ENCODE measurements at regions not wholly inside any gene's neighbourhood (a gene's known extent, or its start where the extent isn't known, plus 50 kb on each side); places are given as distances from the start of the nearest gene placed in this dataset.
"Not testable (repeated sequence)": the region's sequence is repeated elsewhere in the genome, so short reads cannot be mapped to it uniquely, and the experiment has no call there.

GRCh38 chr14:65174783-65175182 lies 72.5 kb upstream of the MAX start:
- Mint-ChIP-seq H3K4me1 (ENCODE audit: low read depth) (peaks cover 18% of the 10 kb centered on the region), H3K36me3 (ENCODE audit: insufficient read depth) (no peaks in the 10 kb centered on the region), H3K4me3 (no peak overlapping the region), H3K27me3 (ENCODE audit: low read depth) (peaks cover 3% of the 10 kb centered on the region), H3K9me3 (no peaks in the 10 kb centered on the region)
- DNase-seq, result no peak
- no peak for ATAC-seq

GRCh38 chr14:65177551-65177950 lies 75.2 kb upstream of the MAX start:
- Mint-ChIP-seq H3K4me3 (no peak overlapping the region), H3K4me1 (ENCODE audit: low read depth) (peaks cover 18% of the 10 kb centered on the region), H3K27me3 (ENCODE audit: low read depth) (no peaks in the 10 kb centered on the region), H3K36me3 (ENCODE audit: insufficient read depth) (no peaks in the 10 kb centered on the region), H3K9me3 (peaks cover 13% of the 10 kb centered on the region)
- DNase-seq (no peak), ATAC-seq (no peak)

- H3K36me3 Mint-ChIP-seq (ENCODE audit: insufficient read depth); DNase-seq; ATAC-seq; H3K27me3 Mint-ChIP-seq (ENCODE audit: low read depth); H3K4me3 Mint-ChIP-seq: not testable (repeated sequence)
- Mint-ChIP-seq H3K9me3 (peaks cover 18% of the 10 kb centered on the region), H3K4me1 (ENCODE audit: low read depth) (peaks cover 18% of the 10 kb centered on the region)
Observed at GRCh38 chr14:65179231-65179630, 76.9 kb upstream of the MAX start.

- no peaks in the 10 kb centered on the region for H3K27me3 Mint-ChIP-seq (ENCODE audit: low read depth)
- ATAC-seq, result peak; percentile 78 to 84
- H3K4me3 Mint-ChIP-seq, result peak overlapping the region; percentile 8
- H3K9me3 Mint-ChIP-seq, result peaks cover 18% of the 10 kb centered on the region
- peaks cover 18% of the 10 kb centered on the region for H3K4me1 Mint-ChIP-seq (ENCODE audit: low read depth)
- no peaks in the 10 kb centered on the region for H3K36me3 Mint-ChIP-seq (ENCODE audit: insufficient read depth)
- DNase-seq, result peak; percentile 10
Observed at GRCh38 chr14:65179918-65180724, 77.8 kb upstream of the MAX start.

GRCh38 chr14:65180725-65181025 lies 78.4 kb upstream of the MAX start:
- no peak for ATAC-seq
- Mint-ChIP-seq H3K4me1 (ENCODE audit: low read depth) (peaks cover 18% of the 10 kb centered on the region), H3K27me3 (ENCODE audit: low read depth) (no peaks in the 10 kb centered on the region), H3K36me3 (ENCODE audit: insufficient read depth) (no peaks in the 10 kb centered on the region), H3K9me3 (peaks cover 18% of the 10 kb centered on the region), H3K4me3 (peak overlapping the region; percentile 8)
- DNase-seq, result no peak

- no peak for ATAC-seq
- no peaks in the 10 kb centered on the region for H3K36me3 Mint-ChIP-seq (ENCODE audit: insufficient read depth)
- DNase-seq, result no peak
- peaks cover 15% of the 10 kb centered on the region for H3K4me1 Mint-ChIP-seq (ENCODE audit: low read depth)
- peaks cover 18% of the 10 kb centered on the region for H3K9me3 Mint-ChIP-seq
- no peak overlapping the region for H3K4me3 Mint-ChIP-seq
- peaks cover 3% of the 10 kb centered on the region for H3K27me3 Mint-ChIP-seq (ENCODE audit: low read depth)
Observed at GRCh38 chr14:65184032-65184764, 81.9 kb upstream of the MAX start.

- H3K36me3 Mint-ChIP-seq (ENCODE audit: insufficient read depth), result no peaks in the 10 kb centered on the region
- H3K4me3 Mint-ChIP-seq, result no peak overlapping the region
- H3K9me3 Mint-ChIP-seq, result peaks cover 18% of the 10 kb centered on the region
- H3K4me1 Mint-ChIP-seq (ENCODE audit: low read depth), result no peaks in the 10 kb centered on the region
- no peak for ATAC-seq
- peaks cover 3% of the 10 kb centered on the region for H3K27me3 Mint-ChIP-seq (ENCODE audit: low read depth)
- DNase-seq, result no peak
Observed at GRCh38 chr14:65185829-65186228, 83.5 kb upstream of the MAX start.

- ATAC-seq, result no peak
- no peaks in the 10 kb centered on the region for H3K4me1 Mint-ChIP-seq (ENCODE audit: low read depth)
- no peak overlapping the region for H3K4me3 Mint-ChIP-seq
- H3K36me3 Mint-ChIP-seq (ENCODE audit: insufficient read depth), result no peaks in the 10 kb centered on the region
- H3K27me3 Mint-ChIP-seq (ENCODE audit: low read depth), result peaks cover 3% of the 10 kb centered on the region
- peaks cover 11% of the 10 kb centered on the region for H3K9me3 Mint-ChIP-seq
- no peak for DNase-seq
Observed at GRCh38 chr14:65186951-65187350, 84.6 kb upstream of the MAX start.

- H3K4me1 Mint-ChIP-seq (ENCODE audit: low read depth), result no peaks in the 10 kb centered on the region
- H3K9me3 Mint-ChIP-seq, result peaks cover 5% of the 10 kb centered on the region
- no peak overlapping the region for H3K4me3 Mint-ChIP-seq
- no peaks in the 10 kb centered on the region for H3K36me3 Mint-ChIP-seq (ENCODE audit: insufficient read depth)
- peaks cover 3% of the 10 kb centered on the region for H3K27me3 Mint-ChIP-seq (ENCODE audit: low read depth)
- DNase-seq, result no peak
- no peak for ATAC-seq
Observed at GRCh38 chr14:65187421-65188049, 85.2 kb upstream of the MAX start.

- Mint-ChIP-seq H3K27me3 (ENCODE audit: low read depth) (peaks cover 3% of the 10 kb centered on the region), H3K4me1 (ENCODE audit: low read depth) (peaks cover 2% of the 10 kb centered on the region), H3K4me3 (no peak overlapping the region), H3K36me3 (ENCODE audit: insufficient read depth) (no peaks in the 10 kb centered on the region), H3K9me3 (no peaks in the 10 kb centered on the region)
- ATAC-seq (no peak), DNase-seq (no peak)
Observed at GRCh38 chr14:65190312-65190711, 88.0 kb upstream of the MAX start.

GRCh38 chr14:65191716-65192115 lies 89.4 kb upstream of the MAX start:
- Mint-ChIP-seq H3K9me3 (no peaks in the 10 kb centered on the region), H3K4me3 (no peak overlapping the region), H3K27me3 (ENCODE audit: low read depth) (peaks cover under 1% of the 10 kb centered on the region), H3K36me3 (ENCODE audit: insufficient read depth) (no peaks in the 10 kb centered on the region), H3K4me1 (ENCODE audit: low read depth) (peaks cover 7% of the 10 kb centered on the region)
- ATAC-seq (no peak), DNase-seq (no peak)

GRCh38 chr14:65192686-65193085 lies 90.4 kb upstream of the MAX start:
- Mint-ChIP-seq H3K9me3 (no peaks in the 10 kb centered on the region), H3K27me3 (ENCODE audit: low read depth) (no peaks in the 10 kb centered on the region), H3K36me3 (ENCODE audit: insufficient read depth) (no peaks in the 10 kb centered on the region), H3K4me3 (no peak overlapping the region), H3K4me1 (ENCODE audit: low read depth) (peaks cover 7% of the 10 kb centered on the region)
- ATAC-seq, result no peak
- DNase-seq, result no peak

GRCh38 chr14:65193916-65194590 lies 91.7 kb upstream of the MAX start:
- Mint-ChIP-seq H3K4me1 (ENCODE audit: low read depth) (peaks cover 7% of the 10 kb centered on the region), H3K9me3 (no peaks in the 10 kb centered on the region), H3K27me3 (ENCODE audit: low read depth) (no peaks in the 10 kb centered on the region), H3K36me3 (ENCODE audit: insufficient read depth) (no peaks in the 10 kb centered on the region), H3K4me3 (no peak overlapping the region)
- no peak for ATAC-seq
- DNase-seq, result no peak

GRCh38 chr14:65195042-65195719 lies 92.9 kb upstream of the MAX start:
- ATAC-seq (no peak), DNase-seq (no peak)
- no peaks in the 10 kb centered on the region for H3K27me3 Mint-ChIP-seq (ENCODE audit: low read depth)
- no peak overlapping the region for H3K4me3 Mint-ChIP-seq
- no peaks in the 10 kb centered on the region for H3K9me3 Mint-ChIP-seq
- no peaks in the 10 kb centered on the region for H3K36me3 Mint-ChIP-seq (ENCODE audit: insufficient read depth)
- H3K4me1 Mint-ChIP-seq (ENCODE audit: low read depth), result peaks cover 7% of the 10 kb centered on the region

Measured in activated T-cell treated with anti-CD3 and anti-CD28 coated beads, Interleukin-2, amount 50 U/mL, for 4 hours (primary cell).